NCI-H2171 treated with DMSO at 0.1 percent for 48 hours (cell line): ENCODE measurements at regions not wholly inside any gene's neighbourhood (a gene's known extent, or its start where the extent isn't known, plus 50 kb on each side); places are given as distances from the start of the nearest gene placed in this dataset.

Source experiments
- DNase-seq: peaks from one replicate; lab custom pipeline; 2025; lab: John Stamatoyannopoulos, UW

GRCh38 chr22:27638329-27639233 lies 163.0 kb downstream of the MN1 start:
- DNase-seq, result no peak

GRCh38 chr22:27639248-27640086 lies 162.1 kb downstream of the MN1 start:
- DNase-seq, result no peak

- DNase-seq, result peak; percentile 33
Measured at GRCh38 chr22:27641049-27641795, 160.3 kb downstream of the MN1 start.

- no peak for DNase-seq
Measured at GRCh38 chr22:27642104-27642800, 159.3 kb downstream of the MN1 start.

- no peak for DNase-seq
Measured at GRCh38 chr22:27643907-27644306, 157.6 kb downstream of the MN1 start.

- no peak for DNase-seq
Measured at GRCh38 chr22:27644566-27644965, 157.0 kb downstream of the MN1 start.

GRCh38 chr22:27647540-27647939 lies 154.0 kb downstream of the MN1 start:
- DNase-seq, result no peak

- no peak for DNase-seq
Measured at GRCh38 chr22:27648074-27648473, 153.5 kb downstream of the MN1 start.

- no peak for DNase-seq
Measured at GRCh38 chr22:27648853-27649252, 152.7 kb downstream of the MN1 start.

GRCh38 chr22:27650572-27650971 lies 151.0 kb downstream of the MN1 start:
- no peak for DNase-seq

- no peak for DNase-seq
Measured at GRCh38 chr22:27650985-27651384, 150.6 kb downstream of the MN1 start.

- DNase-seq, result no peak
Measured at GRCh38 chr22:27651486-27651885, 150.1 kb downstream of the MN1 start.

- DNase-seq, result peak; percentile 11
Measured at GRCh38 chr22:27654546-27655445, 146.8 kb downstream of the MN1 start.

GRCh38 chr22:27655582-27656185 lies 145.9 kb downstream of the MN1 start:
- DNase-seq, result no peak

GRCh38 chr22:27656970-27657369 lies 144.6 kb downstream of the MN1 start:
- DNase-seq, result no peak

GRCh38 chr22:27660306-27660705 lies 141.2 kb downstream of the MN1 start:
- DNase-seq, result no peak

- no peak for DNase-seq
Measured at GRCh38 chr22:27662359-27663301, 138.9 kb downstream of the MN1 start.

GRCh38 chr22:27663812-27664211 lies 137.7 kb downstream of the MN1 start:
- DNase-seq, result peak; percentile 52
